Activated CD8-positive, alpha-beta T cell treated with anti-CD3 and anti-CD28 coated beads for 36 hours (primary cell): ENCODE measurements at regions not wholly inside any gene's neighbourhood (a gene's known extent, or its start where the extent isn't known, plus 50 kb on each side); places are given as distances from the start of the nearest gene placed in this dataset.

Experiments used
- ATAC-seq: fragments of 200-7000 bp; cut with Tn5 transposase; one replicate; pipeline ENCODE4 v1.10.0; 2021; ENCODE audit warnings: mild to moderate bottlenecking, moderate library complexity
- CTCF ChIA-PET: fragments of 350-600 bp; sonication (Branson Sonifier 250); formaldehyde crosslinking; loops from one replicate; lab custom pipeline; 2021; ENCODE audit warnings: antibody characterized with exemption; lab: Charles Lee
- POLR2A ChIA-PET: fragments of 350-600 bp; sonication (Branson Sonifier 250); formaldehyde crosslinking; loops from one replicate; lab custom pipeline; 2021; ENCODE audit warnings: antibody characterized with exemption; lab: Charles Lee
- DNase-seq: peaks from one replicate; pipeline ENCODE4 v3.0.0-alpha.2; 2020
- H3K27ac Mint-ChIP-seq: one replicate; pipeline ENCODE4 v1.8.0; 2021; ENCODE audit warnings: mild to moderate bottlenecking, mixed read lengths
- H3K27me3 Mint-ChIP-seq: one replicate; pipeline ENCODE4 v1.8.0; 2021; ENCODE audit warnings: mixed read lengths
- H3K36me3 Mint-ChIP-seq: one replicate; pipeline ENCODE4 v1.8.0; 2021; ENCODE audit warnings: low read depth, mixed read lengths
- H3K4me1 Mint-ChIP-seq: one replicate; pipeline ENCODE4 v1.8.0; 2021; ENCODE audit warnings: low read depth, mixed read lengths
- H3K4me3 Mint-ChIP-seq: one replicate; pipeline ENCODE4 v1.8.0; 2021; ENCODE audit warnings: mild to moderate bottlenecking, moderate library complexity, mixed read lengths
- H3K9me3 Mint-ChIP-seq: one replicate; pipeline ENCODE4 v1.8.0; 2021; ENCODE audit warnings: mixed read lengths
- intact Hi-C: fragments of 100-400 bp; cut with micrococcal nuclease; formaldehyde crosslinking; loops from one replicate; pipeline ENCODE4 v1.10.0; 2022
- TF ChIP-seq, protein P1 (sequence below): fragments of 200-600 bp; IDR thresholded peaks from one replicate; pipeline ENCODE4 v1.8.0; 2022; ENCODE audit warnings: antibody characterized with exemption, mild to moderate bottlenecking

DNA sequence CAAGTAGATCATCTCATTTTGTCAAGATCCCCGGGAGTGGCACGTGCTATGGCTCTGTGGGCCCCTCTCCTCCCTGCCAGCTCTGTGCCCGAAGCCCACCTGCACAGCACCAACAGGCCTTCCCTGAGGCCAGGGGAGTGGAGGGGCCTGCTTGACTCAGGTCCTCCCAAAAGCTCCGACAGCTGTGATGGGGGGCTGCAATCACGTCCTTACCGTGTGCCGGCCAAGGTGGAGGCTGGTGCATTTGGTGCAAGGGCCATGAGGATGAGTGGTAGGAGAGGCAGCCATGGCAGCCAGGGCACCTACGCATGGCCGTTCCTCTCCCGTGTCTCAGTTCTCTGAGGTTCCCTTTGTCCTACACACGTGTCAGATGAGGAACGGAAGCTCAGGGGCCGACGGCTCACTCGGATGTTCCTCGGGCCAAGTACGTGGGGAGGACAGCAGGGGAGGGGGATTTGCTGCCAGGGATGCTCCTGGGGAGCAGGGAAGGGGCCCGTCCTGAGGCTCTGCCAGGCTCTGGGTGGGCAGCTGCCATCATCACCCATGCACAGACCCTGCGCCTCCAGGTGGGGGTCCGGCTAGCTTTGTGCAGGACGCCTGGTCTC, 95.8 kb downstream of the HMX1 start:
- Mint-ChIP-seq H3K36me3 (no peaks in the 10 kb centered on the region), H3K27me3 (no peaks in the 10 kb centered on the region), H3K4me1 (no peaks in the 10 kb centered on the region), H3K4me3 (no peak overlapping the region), H3K27ac (no peak overlapping the region), H3K9me3 (no peaks in the 10 kb centered on the region)
- ChIA-PET POLR2A (no interaction called here), CTCF (no interaction called here)
- intact Hi-C loops: no loop called here
- no peak for ATAC-seq
- no peak for DNase-seq
- TF ChIP-seq, protein P1, sequence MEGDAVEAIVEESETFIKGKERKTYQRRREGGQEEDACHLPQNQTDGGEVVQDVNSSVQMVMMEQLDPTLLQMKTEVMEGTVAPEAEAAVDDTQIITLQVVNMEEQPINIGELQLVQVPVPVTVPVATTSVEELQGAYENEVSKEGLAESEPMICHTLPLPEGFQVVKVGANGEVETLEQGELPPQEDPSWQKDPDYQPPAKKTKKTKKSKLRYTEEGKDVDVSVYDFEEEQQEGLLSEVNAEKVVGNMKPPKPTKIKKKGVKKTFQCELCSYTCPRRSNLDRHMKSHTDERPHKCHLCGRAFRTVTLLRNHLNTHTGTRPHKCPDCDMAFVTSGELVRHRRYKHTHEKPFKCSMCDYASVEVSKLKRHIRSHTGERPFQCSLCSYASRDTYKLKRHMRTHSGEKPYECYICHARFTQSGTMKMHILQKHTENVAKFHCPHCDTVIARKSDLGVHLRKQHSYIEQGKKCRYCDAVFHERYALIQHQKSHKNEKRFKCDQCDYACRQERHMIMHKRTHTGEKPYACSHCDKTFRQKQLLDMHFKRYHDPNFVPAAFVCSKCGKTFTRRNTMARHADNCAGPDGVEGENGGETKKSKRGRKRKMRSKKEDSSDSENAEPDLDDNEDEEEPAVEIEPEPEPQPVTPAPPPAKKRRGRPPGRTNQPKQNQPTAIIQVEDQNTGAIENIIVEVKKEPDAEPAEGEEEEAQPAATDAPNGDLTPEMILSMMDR: no peak

DNA sequence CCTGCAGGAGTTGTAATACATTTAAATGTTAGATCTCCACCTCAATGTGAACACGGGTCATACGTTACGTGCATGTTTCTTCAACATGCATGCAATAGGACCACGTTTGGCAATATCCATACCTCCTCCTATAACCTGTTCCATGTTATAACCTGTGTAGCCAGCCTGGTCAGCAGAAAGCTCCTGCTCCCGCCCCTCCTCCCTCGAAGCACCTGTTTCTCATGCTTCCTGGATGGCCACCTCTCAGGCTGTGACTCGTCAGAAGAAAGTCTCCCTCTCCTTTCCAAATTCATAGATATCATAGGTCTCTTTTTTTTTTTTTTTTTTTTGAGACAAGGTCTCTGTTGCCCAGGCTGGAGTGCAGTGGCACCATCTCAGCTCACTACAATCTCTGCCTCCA, 96.5 kb downstream of the HMX1 start:
- Mint-ChIP-seq H3K9me3 (no peaks in the 10 kb centered on the region), H3K27me3 (no peaks in the 10 kb centered on the region), H3K27ac (no peak overlapping the region), H3K4me1 (no peaks in the 10 kb centered on the region), H3K4me3 (no peak overlapping the region), H3K36me3 (no peaks in the 10 kb centered on the region)
- ATAC-seq: no peak
- POLR2A ChIA-PET: no interaction called here
- no peak for DNase-seq
- CTCF ChIA-PET: no interaction called here
- TF ChIP-seq, protein P1: no peak
- intact Hi-C loops: no loop called here

DNA sequence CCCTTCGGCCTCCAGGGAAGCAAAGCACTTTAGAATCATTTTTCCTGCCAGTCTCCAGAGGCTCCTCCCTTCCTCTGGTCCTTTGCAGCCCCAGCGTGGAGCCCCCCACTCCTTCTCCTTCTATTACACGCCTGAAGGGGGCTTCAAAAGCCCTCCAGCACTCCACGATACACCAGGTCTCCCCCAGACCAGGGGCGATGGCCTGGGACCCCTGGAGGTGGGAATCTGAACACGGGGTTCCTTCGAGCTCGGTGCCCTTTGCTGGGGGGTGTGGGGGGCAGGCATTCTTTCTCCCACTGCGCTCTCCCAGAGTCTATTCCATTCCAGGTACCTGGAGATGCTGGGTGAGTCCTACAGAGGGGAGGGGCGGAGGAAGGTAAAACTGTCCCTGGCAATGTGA, 97.6 kb downstream of the HMX1 start:
- no peaks in the 10 kb centered on the region for H3K9me3 Mint-ChIP-seq
- no peaks in the 10 kb centered on the region for H3K4me1 Mint-ChIP-seq
- H3K27me3 Mint-ChIP-seq: no peaks in the 10 kb centered on the region
- no peak overlapping the region for H3K4me3 Mint-ChIP-seq
- intact Hi-C loops: no loop called here
- CTCF ChIA-PET: no interaction called here
- H3K36me3 Mint-ChIP-seq: no peaks in the 10 kb centered on the region
- TF ChIP-seq, protein P1: no peak
- ATAC-seq (no peak), DNase-seq (no peak)
- no peak overlapping the region for H3K27ac Mint-ChIP-seq
- POLR2A ChIA-PET: no interaction called here

DNA sequence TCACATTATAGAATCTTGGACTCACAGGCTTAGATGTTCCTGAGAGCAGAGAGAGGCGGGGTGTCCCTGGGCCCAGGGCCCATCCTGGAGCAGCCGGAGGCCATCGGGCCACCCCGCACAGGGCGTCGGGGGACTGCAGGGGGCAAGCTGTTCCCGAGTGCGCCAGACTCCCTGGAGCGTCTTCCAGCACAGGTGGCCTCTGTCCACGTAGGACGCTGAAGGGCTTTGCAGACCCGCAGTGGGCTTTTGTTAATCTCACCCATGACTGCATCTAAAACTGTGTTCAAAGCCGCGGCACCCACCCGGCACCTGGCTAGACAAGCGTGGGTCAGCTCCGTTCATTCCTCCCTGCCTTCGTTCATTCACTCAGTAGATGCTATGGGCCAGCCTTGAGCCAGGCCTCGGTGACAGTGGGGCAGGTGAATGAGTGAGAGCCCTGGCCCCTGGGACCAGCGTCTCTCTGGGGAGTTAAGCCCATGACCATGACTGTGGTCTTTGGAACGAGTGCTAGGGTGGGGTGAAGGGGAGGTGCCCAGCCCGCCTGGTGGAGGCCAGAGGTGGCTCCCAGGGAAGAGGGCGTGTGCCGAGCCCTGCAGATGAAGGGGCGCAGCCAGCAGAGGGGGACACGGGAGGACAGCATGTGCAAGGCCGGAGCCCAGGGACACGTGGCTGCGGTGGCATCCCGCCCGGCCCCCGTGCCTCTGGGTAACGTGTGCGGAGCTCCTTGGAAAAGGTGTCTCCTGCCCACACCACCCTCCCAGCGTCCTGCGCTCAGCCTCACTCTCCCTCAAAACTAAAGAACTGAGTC, 98.3 kb downstream of the HMX1 start:
- intact Hi-C loops: no loop called here
- ChIA-PET POLR2A (no interaction called here), CTCF (no interaction called here)
- H3K4me3 Mint-ChIP-seq: no peak overlapping the region
- ATAC-seq: no peak
- TF ChIP-seq, protein P1: no peak
- H3K36me3 Mint-ChIP-seq: no peaks in the 10 kb centered on the region
- no peaks in the 10 kb centered on the region for H3K27me3 Mint-ChIP-seq
- H3K27ac Mint-ChIP-seq: no peak overlapping the region
- DNase-seq: no peak
- H3K4me1 Mint-ChIP-seq: no peaks in the 10 kb centered on the region
- H3K9me3 Mint-ChIP-seq: no peaks in the 10 kb centered on the region

DNA sequence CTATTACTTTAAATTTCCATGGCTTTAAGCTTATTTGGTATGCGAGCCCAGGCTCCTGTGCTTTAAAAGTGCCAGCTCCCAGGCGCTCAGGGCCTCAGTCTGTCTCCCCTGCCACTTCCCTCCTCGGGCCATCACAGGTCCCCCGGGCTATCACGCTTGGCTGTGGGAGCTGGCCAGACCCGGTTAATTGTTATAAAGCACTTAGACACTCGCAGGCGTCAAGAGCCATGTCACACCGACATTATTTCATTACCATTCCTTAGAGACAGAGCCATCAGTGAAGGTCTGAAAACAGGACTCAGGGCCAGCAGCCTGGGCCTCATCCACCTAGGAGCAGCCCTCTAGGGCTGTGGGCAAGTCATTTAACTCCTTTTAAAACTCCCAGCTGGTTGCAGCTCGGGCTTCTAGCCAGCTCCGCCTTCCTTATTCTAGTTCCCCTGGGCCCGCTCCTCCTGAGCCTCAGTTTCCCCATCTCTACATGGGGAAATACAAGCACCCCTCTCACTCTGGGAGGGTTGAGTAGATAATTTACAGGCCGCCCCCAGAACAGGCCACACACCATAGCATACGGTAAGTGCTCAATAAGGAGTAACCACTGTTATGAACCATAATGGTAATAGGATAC, 99.0 kb downstream of the HMX1 start:
- intact Hi-C loops: no loop called here
- DNase-seq: no peak
- Mint-ChIP-seq H3K4me3 (no peak overlapping the region), H3K27me3 (no peaks in the 10 kb centered on the region), H3K4me1 (no peaks in the 10 kb centered on the region), H3K36me3 (no peaks in the 10 kb centered on the region), H3K27ac (no peak overlapping the region), H3K9me3 (no peaks in the 10 kb centered on the region)
- ATAC-seq: no peak
- TF ChIP-seq, protein P1: no peak
- POLR2A ChIA-PET: no interaction called here
- CTCF ChIA-PET: no interaction called here
